ENCODE measurements at regions not wholly inside any gene's neighbourhood (a gene's known extent, or its start where the extent isn't known, plus 50 kb on each side); places are given as distances from the start of the nearest gene placed in this dataset.

DNA sequence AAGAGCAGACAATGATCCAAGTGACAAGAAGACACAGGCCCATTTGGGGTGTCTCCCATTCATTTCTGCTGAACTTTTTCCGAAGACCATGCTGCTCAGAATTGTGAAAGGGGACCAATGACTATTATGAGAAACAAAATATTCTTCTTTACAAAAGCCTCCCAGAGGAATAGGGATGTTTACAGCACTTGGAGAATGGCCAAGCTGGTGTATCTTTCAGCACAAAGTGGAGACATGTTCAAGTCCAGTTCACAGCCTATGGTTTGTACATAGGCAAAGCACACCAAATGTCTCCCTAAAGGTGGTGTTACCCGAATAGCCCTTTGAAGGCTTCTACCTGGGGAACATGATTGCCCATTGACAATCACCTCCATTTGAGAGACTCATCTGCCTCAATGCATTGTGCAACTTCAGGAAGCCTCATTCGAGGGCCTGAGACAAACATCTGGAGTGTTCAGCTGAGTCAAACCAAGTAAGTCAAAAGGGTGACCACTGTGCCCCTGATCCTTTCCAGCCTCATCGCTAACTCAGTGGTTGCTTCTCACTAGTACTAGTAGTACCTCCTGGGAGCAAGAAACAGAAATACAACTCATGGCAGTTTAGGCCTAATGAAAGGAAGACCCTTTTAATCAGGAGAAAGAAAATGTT lies 451.0 kb upstream of the MARCKS start:
- TF ChIP-seq, protein P1, sequence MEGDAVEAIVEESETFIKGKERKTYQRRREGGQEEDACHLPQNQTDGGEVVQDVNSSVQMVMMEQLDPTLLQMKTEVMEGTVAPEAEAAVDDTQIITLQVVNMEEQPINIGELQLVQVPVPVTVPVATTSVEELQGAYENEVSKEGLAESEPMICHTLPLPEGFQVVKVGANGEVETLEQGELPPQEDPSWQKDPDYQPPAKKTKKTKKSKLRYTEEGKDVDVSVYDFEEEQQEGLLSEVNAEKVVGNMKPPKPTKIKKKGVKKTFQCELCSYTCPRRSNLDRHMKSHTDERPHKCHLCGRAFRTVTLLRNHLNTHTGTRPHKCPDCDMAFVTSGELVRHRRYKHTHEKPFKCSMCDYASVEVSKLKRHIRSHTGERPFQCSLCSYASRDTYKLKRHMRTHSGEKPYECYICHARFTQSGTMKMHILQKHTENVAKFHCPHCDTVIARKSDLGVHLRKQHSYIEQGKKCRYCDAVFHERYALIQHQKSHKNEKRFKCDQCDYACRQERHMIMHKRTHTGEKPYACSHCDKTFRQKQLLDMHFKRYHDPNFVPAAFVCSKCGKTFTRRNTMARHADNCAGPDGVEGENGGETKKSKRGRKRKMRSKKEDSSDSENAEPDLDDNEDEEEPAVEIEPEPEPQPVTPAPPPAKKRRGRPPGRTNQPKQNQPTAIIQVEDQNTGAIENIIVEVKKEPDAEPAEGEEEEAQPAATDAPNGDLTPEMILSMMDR (IDR thresholded peaks at IDR 0.05; ENCODE audit: low read depth, low read length): no peak
- no peak for TF ChIP-seq POLR2A (IDR thresholded peaks at IDR 0.05; ENCODE audit: extremely low read depth, insufficient read length)

All from NB4 (cell line).